ENCODE measurements at regions not wholly inside any gene's neighbourhood (a gene's known extent, or its start where the extent isn't known, plus 50 kb on each side); places are given as distances from the start of the nearest gene placed in this dataset.

- Histone ChIP-seq H3K79me2 (ENCODE audit: control insufficient read depth, low read length) (no peaks in the 10 kb centered on the region), H3F3A (ENCODE audit: control insufficient read depth, insufficient read depth) (no peaks in the 10 kb centered on the region), H3K4me3 (ENCODE audit: low read length) (no peak overlapping the region), H3K9me3 (ENCODE audit: control insufficient read depth, insufficient read depth, low read length) (no peaks in the 10 kb centered on the region), H4K20me1 (ENCODE audit: control insufficient read depth, insufficient read depth, low read depth, low read length) (no peaks in the 10 kb centered on the region), H3K36me3 (ENCODE audit: control insufficient read depth, low read length) (no peaks in the 10 kb centered on the region), H3K27me3 (ENCODE audit: control insufficient read depth, low read length) (no peaks in the 10 kb centered on the region), H3K9me2 (replicated peaks; ENCODE audit: control insufficient read depth, low read length) (no peaks in the 10 kb centered on the region), H3K4me1 (ENCODE audit: control insufficient read depth, low read length) (no peaks in the 10 kb centered on the region), H3K27ac (ENCODE audit: low read depth, low read length) (no peak overlapping the region), H3K4me2 (ENCODE audit: low read length) (no peak overlapping the region)
- TF ChIP-seq EZH2phosphoT487 (IDR thresholded peaks at IDR 0.05; ENCODE audit: borderline replicate concordance, low read length) (no peak), CTCF (IDR thresholded peaks at IDR 0.05; ENCODE audit: low read depth, low read length, poor library complexity, severe bottlenecking) (no peak)
These were observed 219.9 kb downstream of the ELAVL2 start for GRCh38 chr9:23606107-23606506.

- H3K79me2 ChIP-seq (ENCODE audit: control insufficient read depth, low read length) = no peaks in the 10 kb centered on the region
These were observed 217.6 kb downstream of the ELAVL2 start for GRCh38 chr9:23608456-23608855.

GRCh38 chr9:23611869-23612268 lies 214.2 kb downstream of the ELAVL2 start:
- no peaks in the 10 kb centered on the region for H3K4me1 ChIP-seq (ENCODE audit: control insufficient read depth, low read length)
- H3K9me3 ChIP-seq (ENCODE audit: control insufficient read depth, insufficient read depth, low read length) = no peaks in the 10 kb centered on the region
- TF ChIP-seq EZH2phosphoT487 (IDR thresholded peaks at IDR 0.05; ENCODE audit: borderline replicate concordance, low read length) (no peak), CTCF (IDR thresholded peaks at IDR 0.05; ENCODE audit: low read depth, low read length, poor library complexity, severe bottlenecking) (no peak)
- H3K9me2 ChIP-seq (replicated peaks; ENCODE audit: control insufficient read depth, low read length) = no peaks in the 10 kb centered on the region
- H4K20me1 ChIP-seq (ENCODE audit: control insufficient read depth, insufficient read depth, low read depth, low read length) = no peaks in the 10 kb centered on the region
- no peaks in the 10 kb centered on the region for H3F3A ChIP-seq (ENCODE audit: control insufficient read depth, insufficient read depth)
- no peak overlapping the region for H3K4me3 ChIP-seq (ENCODE audit: low read length)
- no peak overlapping the region for H3K27ac ChIP-seq (ENCODE audit: low read depth, low read length)
- no peaks in the 10 kb centered on the region for H3K79me2 ChIP-seq (ENCODE audit: control insufficient read depth, low read length)
- H3K27me3 ChIP-seq (ENCODE audit: control insufficient read depth, low read length) = no peaks in the 10 kb centered on the region
- no peak overlapping the region for H3K4me2 ChIP-seq (ENCODE audit: low read length)
- no peaks in the 10 kb centered on the region for H3K36me3 ChIP-seq (ENCODE audit: control insufficient read depth, low read length)

More at GRCh38 chr9:23608456-23608855, 217.6 kb downstream of the ELAVL2 start:
- Histone ChIP-seq H3K9me3 (ENCODE audit: control insufficient read depth, insufficient read depth, low read length) (no peaks in the 10 kb centered on the region), H3F3A (ENCODE audit: control insufficient read depth, insufficient read depth) (no peaks in the 10 kb centered on the region), H3K9me2 (replicated peaks; ENCODE audit: control insufficient read depth, low read length) (no peaks in the 10 kb centered on the region), H4K20me1 (ENCODE audit: control insufficient read depth, insufficient read depth, low read depth, low read length) (no peaks in the 10 kb centered on the region), H3K27ac (ENCODE audit: low read depth, low read length) (no peak overlapping the region), H3K36me3 (ENCODE audit: control insufficient read depth, low read length) (no peaks in the 10 kb centered on the region), H3K4me2 (ENCODE audit: low read length) (no peak overlapping the region), H3K27me3 (ENCODE audit: control insufficient read depth, low read length) (no peaks in the 10 kb centered on the region), H3K4me1 (ENCODE audit: control insufficient read depth, low read length) (no peaks in the 10 kb centered on the region), H3K4me3 (ENCODE audit: low read length) (no peak overlapping the region)
- no peak for TF ChIP-seq EZH2phosphoT487 (IDR thresholded peaks at IDR 0.05; ENCODE audit: borderline replicate concordance, low read length)
- TF ChIP-seq CTCF (IDR thresholded peaks at IDR 0.05; ENCODE audit: low read depth, low read length, poor library complexity, severe bottlenecking) = no peak

GRCh38 chr9:23615569-23615968 lies 210.5 kb downstream of the ELAVL2 start:
- H3K27ac ChIP-seq (ENCODE audit: low read depth, low read length) = no peak overlapping the region
- H3K4me2 ChIP-seq (ENCODE audit: low read length) = no peak overlapping the region
- no peaks in the 10 kb centered on the region for H3K79me2 ChIP-seq (ENCODE audit: control insufficient read depth, low read length)
- no peaks in the 10 kb centered on the region for H3K36me3 ChIP-seq (ENCODE audit: control insufficient read depth, low read length)
- H4K20me1 ChIP-seq (ENCODE audit: control insufficient read depth, insufficient read depth, low read depth, low read length) = no peaks in the 10 kb centered on the region
- no peaks in the 10 kb centered on the region for H3K4me1 ChIP-seq (ENCODE audit: control insufficient read depth, low read length)
- H3K27me3 ChIP-seq (ENCODE audit: control insufficient read depth, low read length) = no peaks in the 10 kb centered on the region
- TF ChIP-seq CTCF (IDR thresholded peaks at IDR 0.05; ENCODE audit: low read depth, low read length, poor library complexity, severe bottlenecking) = no peak
- TF ChIP-seq EZH2phosphoT487 (IDR thresholded peaks at IDR 0.05; ENCODE audit: borderline replicate concordance, low read length) = no peak
- H3F3A ChIP-seq (ENCODE audit: control insufficient read depth, insufficient read depth) = no peaks in the 10 kb centered on the region
- H3K4me3 ChIP-seq (ENCODE audit: low read length) = no peak overlapping the region
- H3K9me2 ChIP-seq (replicated peaks; ENCODE audit: control insufficient read depth, low read length) = no peaks in the 10 kb centered on the region
- H3K9me3 ChIP-seq (ENCODE audit: control insufficient read depth, insufficient read depth, low read length) = no peaks in the 10 kb centered on the region

Data from DOHH2 (cell line).